ENCODE measurements at regions not wholly inside any gene's neighbourhood (a gene's known extent, or its start where the extent isn't known, plus 50 kb on each side); places are given as distances from the start of the nearest gene placed in this dataset.

GRCh38 chr9:107224252-107224651 is 58.8 kb upstream of the RAD23B start:
- Mint-ChIP-seq H3K27ac (no peak overlapping the region), H3K4me1 (peaks cover 22% of the 10 kb centered on the region), H3K9me3 (no peaks in the 10 kb centered on the region), H3K27me3 (ENCODE audit: low read depth) (no peaks in the 10 kb centered on the region), H3K4me3 (no peak overlapping the region), H3K36me3 (ENCODE audit: low read depth) (no peaks in the 10 kb centered on the region)
- TF ChIP-seq CTCF (IDR thresholded peaks at IDR 0.05; ENCODE audit: unreplicated experiment in 3 of 3): no peak

GRCh38 chr9:107226421-107226820 is 56.7 kb upstream of the RAD23B start:
- H3K4me3 Mint-ChIP-seq: no peak overlapping the region
- no peak overlapping the region for H3K27ac Mint-ChIP-seq
- H3K9me3 Mint-ChIP-seq: no peaks in the 10 kb centered on the region

GRCh38 chr9:107227774-107228173 is 55.3 kb upstream of the RAD23B start:
- peaks cover 4% of the 10 kb centered on the region for H3K27me3 Mint-ChIP-seq (ENCODE audit: low read depth)
- H3K4me1 Mint-ChIP-seq: peaks cover 15% of the 10 kb centered on the region
- no peak overlapping the region for H3K4me3 Mint-ChIP-seq
- no peaks in the 10 kb centered on the region for H3K9me3 Mint-ChIP-seq
- H3K27ac Mint-ChIP-seq: no peak overlapping the region
- H3K36me3 Mint-ChIP-seq (ENCODE audit: low read depth): no peaks in the 10 kb centered on the region
- TF ChIP-seq CTCF (IDR thresholded peaks at IDR 0.05; ENCODE audit: unreplicated experiment in 3 of 3): no peak

More at GRCh38 chr9:107226421-107226820, 56.7 kb upstream of the RAD23B start:
- Mint-ChIP-seq H3K27me3 (ENCODE audit: low read depth) (peaks cover 4% of the 10 kb centered on the region), H3K4me1 (peaks cover 24% of the 10 kb centered on the region), H3K36me3 (ENCODE audit: low read depth) (no peaks in the 10 kb centered on the region)
- no peak for TF ChIP-seq CTCF (IDR thresholded peaks at IDR 0.05; ENCODE audit: unreplicated experiment in 3 of 3)

GRCh38 chr9:107228496-107229039 is 54.5 kb upstream of the RAD23B start:
- H3K27me3 Mint-ChIP-seq (ENCODE audit: low read depth): peaks cover 4% of the 10 kb centered on the region
- TF ChIP-seq CTCF (IDR thresholded peaks at IDR 0.05; ENCODE audit: unreplicated experiment in 3 of 3): no peak
- peaks cover 15% of the 10 kb centered on the region for H3K4me1 Mint-ChIP-seq
- H3K27ac Mint-ChIP-seq: no peak overlapping the region
- H3K4me3 Mint-ChIP-seq: no peak overlapping the region
- no peaks in the 10 kb centered on the region for H3K9me3 Mint-ChIP-seq
- no peaks in the 10 kb centered on the region for H3K36me3 Mint-ChIP-seq (ENCODE audit: low read depth)

- Mint-ChIP-seq H3K27me3 (ENCODE audit: low read depth) (peaks cover 4% of the 10 kb centered on the region), H3K36me3 (ENCODE audit: low read depth) (no peaks in the 10 kb centered on the region), H3K4me1 (peaks cover 15% of the 10 kb centered on the region)
Measured at GRCh38 chr9:107229241-107229741, 53.8 kb upstream of the RAD23B start.

More at GRCh38 chr9:107229241-107229741, 53.8 kb upstream of the RAD23B start:
- TF ChIP-seq CTCF (IDR thresholded peaks at IDR 0.05; ENCODE audit: unreplicated experiment in 3 of 3): no peak
- Mint-ChIP-seq H3K4me3 (no peak overlapping the region), H3K9me3 (no peaks in the 10 kb centered on the region), H3K27ac (no peak overlapping the region)
